ENCODE measurements at regions not wholly inside any gene's neighbourhood (a gene's known extent, or its start where the extent isn't known, plus 50 kb on each side); places are given as distances from the start of the nearest gene placed in this dataset.

- TF ChIP-seq ATF2 (IDR thresholded peaks at IDR 0.05; ENCODE audit: low read length) (no peak), POU2F2 (IDR thresholded peaks at IDR 0.05; ENCODE audit: borderline replicate concordance, low read depth, low read length) (no peak), TCF12 (IDR thresholded peaks at IDR 0.05; ENCODE audit: low read depth, low read length) (no peak), ZBTB40 (IDR thresholded peaks at IDR 0.05; ENCODE audit: borderline replicate concordance) (no peak), ZNF274 (IDR thresholded peaks at IDR 0.05; ENCODE audit: insufficient read depth, insufficient read length) (no peak), FOXK2 (IDR thresholded peaks at IDR 0.05) (no peak), BHLHE40 (IDR thresholded peaks at IDR 0.05; ENCODE audit: borderline replicate concordance in 1 of 2, low read depth in 2 of 2, low read length in 1 of 2) (no peak), MXI1 (IDR thresholded peaks at IDR 0.05; ENCODE audit: low read depth, low read length) (no peak), STAT3 (IDR thresholded peaks at IDR 0.05; ENCODE audit: low read depth, low read length) (no peak), ZNF217 (IDR thresholded peaks at IDR 0.05) (no peak), NBN (IDR thresholded peaks at IDR 0.05) (no peak)
Measured at GRCh38 chr2:67522148-67522547, 125.0 kb downstream of the ETAA1 start (continued).

All from GM12878 (cell line).